ENCODE measurements at regions not wholly inside any gene's neighbourhood (a gene's known extent, or its start where the extent isn't known, plus 50 kb on each side); places are given as distances from the start of the nearest gene placed in this dataset.
A peak's percentile ranks its signal among the peaks of the same experiment; 100 is the strongest.

DNA sequence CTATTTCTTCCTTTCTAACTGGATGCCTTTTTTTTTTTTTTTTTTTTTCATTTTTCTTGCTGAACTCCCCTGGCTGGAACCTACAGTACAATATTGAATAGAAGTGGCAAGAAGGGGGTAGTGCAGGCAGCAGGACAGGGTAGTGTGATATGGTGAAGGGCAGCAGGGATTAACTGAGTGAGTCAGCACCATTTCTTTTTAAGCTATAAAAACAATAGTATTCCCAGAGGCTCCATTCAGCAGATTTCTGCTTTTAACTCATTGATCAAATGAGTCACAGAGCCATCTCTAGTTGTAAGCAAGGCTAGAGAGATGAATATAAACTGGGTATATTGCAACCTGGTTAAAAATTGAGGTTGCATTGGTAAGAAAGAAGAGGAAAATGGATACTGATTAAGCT is 53.6 kb upstream of the SETD7 start:
- TF ChIP-seq RFX3 (CRISPR knock-in tag; IDR thresholded peaks at IDR 0.05) (no peak), RBM39 (IDR thresholded peaks at IDR 0.05; ENCODE audit: low read depth, low read length, poor library complexity, severe bottlenecking) (no peak), ZNF160 (CRISPR knock-in tag; IDR thresholded peaks at IDR 0.05) (no peak), ZFX (CRISPR knock-in tag; IDR thresholded peaks at IDR 0.05; ENCODE audit: low read depth) (no peak), TCF7 (IDR thresholded peaks at IDR 0.05; ENCODE audit: low read depth) (no peak), ZFP82 (CRISPR knock-in tag; IDR thresholded peaks at IDR 0.05; ENCODE audit: borderline replicate concordance) (no peak), ELF1 (CRISPR knock-in tag; IDR thresholded peaks at IDR 0.05) (no peak), NCOA1 (CRISPR knock-in tag; IDR thresholded peaks at IDR 0.05) (no peak), TFAP4 (IDR thresholded peaks at IDR 0.05; ENCODE audit: borderline replicate concordance, low read depth) (no peak), ERF (CRISPR knock-in tag; IDR thresholded peaks at IDR 0.05) (no peak), PHF21A (CRISPR knock-in tag; IDR thresholded peaks at IDR 0.05) (no peak), ZNF615 (CRISPR knock-in tag; IDR thresholded peaks at IDR 0.05; ENCODE audit: borderline replicate concordance) (no peak), ADNP (CRISPR knock-in tag; IDR thresholded peaks at IDR 0.05) (no peak)
- TF ChIP-seq, protein P1, sequence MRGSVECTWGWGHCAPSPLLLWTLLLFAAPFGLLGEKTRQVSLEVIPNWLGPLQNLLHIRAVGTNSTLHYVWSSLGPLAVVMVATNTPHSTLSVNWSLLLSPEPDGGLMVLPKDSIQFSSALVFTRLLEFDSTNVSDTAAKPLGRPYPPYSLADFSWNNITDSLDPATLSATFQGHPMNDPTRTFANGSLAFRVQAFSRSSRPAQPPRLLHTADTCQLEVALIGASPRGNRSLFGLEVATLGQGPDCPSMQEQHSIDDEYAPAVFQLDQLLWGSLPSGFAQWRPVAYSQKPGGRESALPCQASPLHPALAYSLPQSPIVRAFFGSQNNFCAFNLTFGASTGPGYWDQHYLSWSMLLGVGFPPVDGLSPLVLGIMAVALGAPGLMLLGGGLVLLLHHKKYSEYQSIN (CRISPR knock-in tag; IDR thresholded peaks at IDR 0.05; ENCODE audit: borderline replicate concordance) = no peak
- TF ChIP-seq, protein P2, sequence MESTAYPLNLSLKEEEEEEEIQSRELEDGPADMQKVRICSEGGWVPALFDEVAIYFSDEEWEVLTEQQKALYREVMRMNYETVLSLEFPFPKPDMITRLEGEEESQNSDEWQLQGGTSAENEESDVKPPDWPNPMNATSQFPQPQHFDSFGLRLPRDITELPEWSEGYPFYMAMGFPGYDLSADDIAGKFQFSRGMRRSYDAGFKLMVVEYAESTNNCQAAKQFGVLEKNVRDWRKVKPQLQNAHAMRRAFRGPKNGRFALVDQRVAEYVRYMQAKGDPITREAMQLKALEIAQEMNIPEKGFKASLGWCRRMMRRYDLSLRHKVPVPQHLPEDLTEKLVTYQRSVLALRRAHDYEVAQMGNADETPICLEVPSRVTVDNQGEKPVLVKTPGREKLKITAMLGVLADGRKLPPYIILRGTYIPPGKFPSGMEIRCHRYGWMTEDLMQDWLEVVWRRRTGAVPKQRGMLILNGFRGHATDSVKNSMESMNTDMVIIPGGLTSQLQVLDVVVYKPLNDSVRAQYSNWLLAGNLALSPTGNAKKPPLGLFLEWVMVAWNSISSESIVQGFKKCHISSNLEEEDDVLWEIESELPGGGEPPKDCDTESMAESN (CRISPR knock-in tag; conservative IDR thresholded peaks at IDR 0.05) = no peak
- TF ChIP-seq, protein P3, sequence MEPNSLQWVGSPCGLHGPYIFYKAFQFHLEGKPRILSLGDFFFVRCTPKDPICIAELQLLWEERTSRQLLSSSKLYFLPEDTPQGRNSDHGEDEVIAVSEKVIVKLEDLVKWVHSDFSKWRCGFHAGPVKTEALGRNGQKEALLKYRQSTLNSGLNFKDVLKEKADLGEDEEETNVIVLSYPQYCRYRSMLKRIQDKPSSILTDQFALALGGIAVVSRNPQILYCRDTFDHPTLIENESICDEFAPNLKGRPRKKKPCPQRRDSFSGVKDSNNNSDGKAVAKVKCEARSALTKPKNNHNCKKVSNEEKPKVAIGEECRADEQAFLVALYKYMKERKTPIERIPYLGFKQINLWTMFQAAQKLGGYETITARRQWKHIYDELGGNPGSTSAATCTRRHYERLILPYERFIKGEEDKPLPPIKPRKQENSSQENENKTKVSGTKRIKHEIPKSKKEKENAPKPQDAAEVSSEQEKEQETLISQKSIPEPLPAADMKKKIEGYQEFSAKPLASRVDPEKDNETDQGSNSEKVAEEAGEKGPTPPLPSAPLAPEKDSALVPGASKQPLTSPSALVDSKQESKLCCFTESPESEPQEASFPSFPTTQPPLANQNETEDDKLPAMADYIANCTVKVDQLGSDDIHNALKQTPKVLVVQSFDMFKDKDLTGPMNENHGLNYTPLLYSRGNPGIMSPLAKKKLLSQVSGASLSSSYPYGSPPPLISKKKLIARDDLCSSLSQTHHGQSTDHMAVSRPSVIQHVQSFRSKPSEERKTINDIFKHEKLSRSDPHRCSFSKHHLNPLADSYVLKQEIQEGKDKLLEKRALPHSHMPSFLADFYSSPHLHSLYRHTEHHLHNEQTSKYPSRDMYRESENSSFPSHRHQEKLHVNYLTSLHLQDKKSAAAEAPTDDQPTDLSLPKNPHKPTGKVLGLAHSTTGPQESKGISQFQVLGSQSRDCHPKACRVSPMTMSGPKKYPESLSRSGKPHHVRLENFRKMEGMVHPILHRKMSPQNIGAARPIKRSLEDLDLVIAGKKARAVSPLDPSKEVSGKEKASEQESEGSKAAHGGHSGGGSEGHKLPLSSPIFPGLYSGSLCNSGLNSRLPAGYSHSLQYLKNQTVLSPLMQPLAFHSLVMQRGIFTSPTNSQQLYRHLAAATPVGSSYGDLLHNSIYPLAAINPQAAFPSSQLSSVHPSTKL (CRISPR knock-in tag; IDR thresholded peaks at IDR 0.05) = no peak
- H3K9me3 ChIP-seq (ENCODE audit: low read length) = no peaks in the 10 kb centered on the region
- in situ Hi-C loops (cut with HindIII; ENCODE audit: extremely low pct_ligation_motif_present, low pct_unique_long_range_greater_than_20kb) = no loop called here
- ATAC-seq = peak; percentile 55; the same call in 2 of the 3 replicates
- no peaks in the 10 kb centered on the region for H3K4me1 ChIP-seq (ENCODE audit: insufficient read depth, low read length)
- no peak for FAIRE-seq
- H3K79me2 ChIP-seq (ENCODE audit: insufficient read depth, low read length) = no peaks in the 10 kb centered on the region
- no peak overlapping the region for H3K4me3 ChIP-seq (replicated peaks in 1 of 3; ENCODE audit: insufficient read depth in 1 of 3, low read depth in 2 of 3, low read length in 3 of 3)
- intact Hi-C loops (cut with micrococcal nuclease; ENCODE audit: unreplicated experiment) = loop anchor here (5.0 kb wide), 1 partner anchor 527 kb away; no protein-coding TSS in a partner anchor
- POLR2A ChIA-PET = no interaction called here
- H3K36me3 ChIP-seq (replicated peaks in 1 of 2; ENCODE audit: control insufficient read depth in 1 of 2, insufficient read depth in 2 of 2, low read length in 2 of 2) = no peaks in the 10 kb centered on the region
- no TSS peak for BruUV-seq (replicated peaks)
- no peak overlapping the region for H3K27ac ChIP-seq (ENCODE audit: extremely low read length, insufficient read depth, low read length)
- H4K20me1 ChIP-seq (ENCODE audit: insufficient read depth, low read length) = no peaks in the 10 kb centered on the region
- no peak overlapping the region for H3K4me2 ChIP-seq (ENCODE audit: low read depth, low read length)
- DNase-seq (ENCODE audit: low spot score) = no peak
- H2AFZ ChIP-seq (ENCODE audit: low read length) = no peak overlapping the region
- CTCF ChIA-PET (ENCODE audit: low intra/inter-chr PET ratio, low total read pairs) = no interaction called here
- peaks cover 0 to 3% of the 10 kb centered on the region in 2 experiments; a peak in 2 of 5 replicates for H3K27me3 ChIP-seq (ENCODE audit: control insufficient read depth in 1 of 2, insufficient read depth in 2 of 2, low read length in 2 of 2)
- H3K9ac ChIP-seq (ENCODE audit: insufficient read depth, low read depth, low read length) = no peak overlapping the region

Data from HepG2 (cell line).